Liver (tissue), 3 donors: ENCODE measurements at regions not wholly inside any gene's neighbourhood (a gene's known extent, or its start where the extent isn't known, plus 50 kb on each side); places are given as distances from the start of the nearest gene placed in this dataset.

Experiments
- EGR1 ChIP-seq, 2 donors: IDR thresholded peaks; 2 replicates each; pipeline ENCODE4 v1.6.1; 2016 to 2018; ENCODE audit warnings: antibody characterized with exemption in 2 of 2, low read depth in 2 of 2
- FOXA2 ChIP-seq: IDR thresholded peaks from 2 replicates; pipeline ENCODE4 v1.6.1; 2016; ENCODE audit warnings: antibody characterized with exemption
- JUND ChIP-seq, 2 donors: IDR thresholded peaks; 2 replicates each; pipeline ENCODE4 v1.6.1; 2016; ENCODE audit warnings: antibody characterized with exemption in 2 of 2
- RAD21 ChIP-seq, 2 donors: IDR thresholded peaks; 2 replicates each; pipeline ENCODE4 v1.6.1; 2016; ENCODE audit warnings: antibody characterized with exemption in 2 of 2, mild to moderate bottlenecking in 2 of 2
- SP1 ChIP-seq: IDR thresholded peaks from 2 replicates; pipeline ENCODE4 v1.6.1; 2018; ENCODE audit warnings: antibody characterized with exemption, mild to moderate bottlenecking
- TAF1 ChIP-seq: conservative IDR thresholded peaks from 2 replicates; pipeline ENCODE4 v1.6.1; 2016; ENCODE audit warnings: antibody characterized with exemption, mild to moderate bottlenecking
- YY1 ChIP-seq: IDR thresholded peaks from 2 replicates; pipeline ENCODE4 v1.6.1; 2016; ENCODE audit warnings: antibody characterized with exemption, mild to moderate bottlenecking
- TF ChIP-seq, protein P1 (sequence below): fragments of 150-350 bp; IDR thresholded peaks from 2 replicates; pipeline ENCODE4 v1.5.1; 2017; ENCODE audit warnings: improper control_type of control experiment, low read depth, low read length; ENCODE audit not compliant: missing input control
- TF ChIP-seq, protein P2 (sequence below): IDR thresholded peaks from 2 replicates; pipeline ENCODE4 v1.6.1; 2016; ENCODE audit warnings: antibody characterized with exemption
- TF ChIP-seq, protein P3 (sequence below): IDR thresholded peaks from 2 replicates; pipeline ENCODE4 v1.6.1; 2016; ENCODE audit warnings: antibody characterized with exemption, mild to moderate bottlenecking
- TF ChIP-seq, protein P4 (sequence below): IDR thresholded peaks from 2 replicates; pipeline ENCODE4 v1.6.1; 2016; ENCODE audit warnings: antibody characterized with exemption
- TF ChIP-seq, protein P5 (sequence below): IDR thresholded peaks from 2 replicates; pipeline ENCODE4 v1.6.1; 2016; ENCODE audit warnings: antibody characterized with exemption
- donor health status: healthy.
- donor health status: healthy.

DNA sequence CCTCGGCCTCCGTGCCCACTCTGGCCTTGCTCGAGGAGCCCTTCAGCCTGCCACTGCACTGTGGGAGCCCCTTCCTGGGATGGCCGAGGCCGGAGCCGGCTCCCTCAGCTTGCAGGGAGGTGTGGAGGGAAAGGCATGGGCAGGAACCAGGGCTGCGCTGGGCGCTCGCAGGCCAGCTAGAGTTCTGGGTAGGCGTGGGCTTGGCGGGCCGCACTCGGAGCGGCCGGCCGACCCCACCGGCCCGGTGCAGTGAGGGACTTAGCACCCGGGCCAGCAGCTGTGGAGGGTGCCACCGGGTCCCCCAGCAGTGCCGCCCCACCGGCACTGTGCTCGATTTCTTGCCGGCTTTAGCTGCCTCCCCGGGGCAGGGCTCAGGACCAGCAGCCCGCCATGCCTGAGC lies 101.0 kb upstream of the IRX5 start:
- TF ChIP-seq, protein P1, sequence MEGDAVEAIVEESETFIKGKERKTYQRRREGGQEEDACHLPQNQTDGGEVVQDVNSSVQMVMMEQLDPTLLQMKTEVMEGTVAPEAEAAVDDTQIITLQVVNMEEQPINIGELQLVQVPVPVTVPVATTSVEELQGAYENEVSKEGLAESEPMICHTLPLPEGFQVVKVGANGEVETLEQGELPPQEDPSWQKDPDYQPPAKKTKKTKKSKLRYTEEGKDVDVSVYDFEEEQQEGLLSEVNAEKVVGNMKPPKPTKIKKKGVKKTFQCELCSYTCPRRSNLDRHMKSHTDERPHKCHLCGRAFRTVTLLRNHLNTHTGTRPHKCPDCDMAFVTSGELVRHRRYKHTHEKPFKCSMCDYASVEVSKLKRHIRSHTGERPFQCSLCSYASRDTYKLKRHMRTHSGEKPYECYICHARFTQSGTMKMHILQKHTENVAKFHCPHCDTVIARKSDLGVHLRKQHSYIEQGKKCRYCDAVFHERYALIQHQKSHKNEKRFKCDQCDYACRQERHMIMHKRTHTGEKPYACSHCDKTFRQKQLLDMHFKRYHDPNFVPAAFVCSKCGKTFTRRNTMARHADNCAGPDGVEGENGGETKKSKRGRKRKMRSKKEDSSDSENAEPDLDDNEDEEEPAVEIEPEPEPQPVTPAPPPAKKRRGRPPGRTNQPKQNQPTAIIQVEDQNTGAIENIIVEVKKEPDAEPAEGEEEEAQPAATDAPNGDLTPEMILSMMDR = no peak
- no peak for TF ChIP-seq JUND (IDR thresholded peaks at IDR 0.05)
- TF ChIP-seq FOXA2 = no peak
- TF ChIP-seq, protein P2, sequence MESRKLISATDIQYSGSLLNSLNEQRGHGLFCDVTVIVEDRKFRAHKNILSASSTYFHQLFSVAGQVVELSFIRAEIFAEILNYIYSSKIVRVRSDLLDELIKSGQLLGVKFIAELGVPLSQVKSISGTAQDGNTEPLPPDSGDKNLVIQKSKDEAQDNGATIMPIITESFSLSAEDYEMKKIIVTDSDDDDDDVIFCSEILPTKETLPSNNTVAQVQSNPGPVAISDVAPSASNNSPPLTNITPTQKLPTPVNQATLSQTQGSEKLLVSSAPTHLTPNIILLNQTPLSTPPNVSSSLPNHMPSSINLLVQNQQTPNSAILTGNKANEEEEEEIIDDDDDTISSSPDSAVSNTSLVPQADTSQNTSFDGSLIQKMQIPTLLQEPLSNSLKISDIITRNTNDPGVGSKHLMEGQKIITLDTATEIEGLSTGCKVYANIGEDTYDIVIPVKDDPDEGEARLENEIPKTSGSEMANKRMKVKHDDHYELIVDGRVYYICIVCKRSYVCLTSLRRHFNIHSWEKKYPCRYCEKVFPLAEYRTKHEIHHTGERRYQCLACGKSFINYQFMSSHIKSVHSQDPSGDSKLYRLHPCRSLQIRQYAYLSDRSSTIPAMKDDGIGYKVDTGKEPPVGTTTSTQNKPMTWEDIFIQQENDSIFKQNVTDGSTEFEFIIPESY = no peak
- TF ChIP-seq EGR1 (IDR thresholded peaks at IDR 0.05; ENCODE audit: low read depth in 2 of 2) = no peak
- TF ChIP-seq RAD21 (IDR thresholded peaks at IDR 0.05) = no peak
- TF ChIP-seq, protein P3, sequence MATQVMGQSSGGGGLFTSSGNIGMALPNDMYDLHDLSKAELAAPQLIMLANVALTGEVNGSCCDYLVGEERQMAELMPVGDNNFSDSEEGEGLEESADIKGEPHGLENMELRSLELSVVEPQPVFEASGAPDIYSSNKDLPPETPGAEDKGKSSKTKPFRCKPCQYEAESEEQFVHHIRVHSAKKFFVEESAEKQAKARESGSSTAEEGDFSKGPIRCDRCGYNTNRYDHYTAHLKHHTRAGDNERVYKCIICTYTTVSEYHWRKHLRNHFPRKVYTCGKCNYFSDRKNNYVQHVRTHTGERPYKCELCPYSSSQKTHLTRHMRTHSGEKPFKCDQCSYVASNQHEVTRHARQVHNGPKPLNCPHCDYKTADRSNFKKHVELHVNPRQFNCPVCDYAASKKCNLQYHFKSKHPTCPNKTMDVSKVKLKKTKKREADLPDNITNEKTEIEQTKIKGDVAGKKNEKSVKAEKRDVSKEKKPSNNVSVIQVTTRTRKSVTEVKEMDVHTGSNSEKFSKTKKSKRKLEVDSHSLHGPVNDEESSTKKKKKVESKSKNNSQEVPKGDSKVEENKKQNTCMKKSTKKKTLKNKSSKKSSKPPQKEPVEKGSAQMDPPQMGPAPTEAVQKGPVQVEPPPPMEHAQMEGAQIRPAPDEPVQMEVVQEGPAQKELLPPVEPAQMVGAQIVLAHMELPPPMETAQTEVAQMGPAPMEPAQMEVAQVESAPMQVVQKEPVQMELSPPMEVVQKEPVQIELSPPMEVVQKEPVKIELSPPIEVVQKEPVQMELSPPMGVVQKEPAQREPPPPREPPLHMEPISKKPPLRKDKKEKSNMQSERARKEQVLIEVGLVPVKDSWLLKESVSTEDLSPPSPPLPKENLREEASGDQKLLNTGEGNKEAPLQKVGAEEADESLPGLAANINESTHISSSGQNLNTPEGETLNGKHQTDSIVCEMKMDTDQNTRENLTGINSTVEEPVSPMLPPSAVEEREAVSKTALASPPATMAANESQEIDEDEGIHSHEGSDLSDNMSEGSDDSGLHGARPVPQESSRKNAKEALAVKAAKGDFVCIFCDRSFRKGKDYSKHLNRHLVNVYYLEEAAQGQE = no peak
- no peak for TF ChIP-seq SP1
- TF ChIP-seq, protein P4, sequence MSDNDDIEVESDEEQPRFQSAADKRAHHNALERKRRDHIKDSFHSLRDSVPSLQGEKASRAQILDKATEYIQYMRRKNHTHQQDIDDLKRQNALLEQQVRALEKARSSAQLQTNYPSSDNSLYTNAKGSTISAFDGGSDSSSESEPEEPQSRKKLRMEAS = no peak
- TF ChIP-seq, protein P5, sequence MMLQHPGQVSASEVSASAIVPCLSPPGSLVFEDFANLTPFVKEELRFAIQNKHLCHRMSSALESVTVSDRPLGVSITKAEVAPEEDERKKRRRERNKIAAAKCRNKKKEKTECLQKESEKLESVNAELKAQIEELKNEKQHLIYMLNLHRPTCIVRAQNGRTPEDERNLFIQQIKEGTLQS = no peak
- no peak for TF ChIP-seq TAF1
- no peak for TF ChIP-seq YY1
